A549 (cell line): ENCODE measurements at regions not wholly inside any gene's neighbourhood (a gene's known extent, or its start where the extent isn't known, plus 50 kb on each side); places are given as distances from the start of the nearest gene placed in this dataset.
A peak's percentile ranks its signal among the peaks of the same experiment; 100 is the strongest.

Source experiments
- ATAC-seq, 2 experiments: fragments of 200-7000 bp in 1 of 2; fragments of >200 bp in 1 of 2; cut with Nextera tagmentation in 1 of 2; cut with Tn5 transposase in 1 of 2; 3 replicates each; pipeline versions ENCODE4 v1.8.0 to v1.9.1; 2018 to 2020; ENCODE audit warnings: mild to moderate bottlenecking in 1 of 2, moderate library complexity in 1 of 2
- CTCF ChIA-PET: fragments of 300-600 bp; sonication (Branson Sonifier 250); formaldehyde crosslinking; extraction: SDS; loops from one replicate; lab custom pipeline; 2021; ENCODE audit warnings: antibody characterized with exemption, inconsistent platforms; lab: Yijun Ruan, JAX
- POLR2A ChIA-PET: fragments of 350-600 bp; formaldehyde crosslinking; extraction: SDS; loops from one replicate; lab custom pipeline; 2021; ENCODE audit warnings: antibody characterized with exemption, inconsistent platforms; lab: Yijun Ruan, JAX
- DNase-seq, 2 experiments: peaks; one replicate each; pipeline versions ENCODE4 v3.0.0 to v3.0.0-alpha.2; 2011 to 2016; ENCODE audit warnings: low read depth in 1 of 2, low spot score in 1 of 2
- FAIRE-seq: peaks from 2 replicates; lab custom pipeline; 2011; peaks lifted over from hg19 to GRCh38; lab: Jason Lieb, UNC
- H3K27ac ChIP-seq, 2 experiments: fragments of >200 bp; sonication (Bioruptor Twin); formaldehyde crosslinking; 3 replicates each; pipeline ENCODE4 v1.5.1; 2016 to 2017
- H3K4me1 ChIP-seq: fragments of >200 bp; sonication (Bioruptor Twin); formaldehyde crosslinking; 3 replicates; pipeline ENCODE4 v1.6.1; 2016
- H3K4me2 ChIP-seq: fragments of >200 bp; sonication (Bioruptor Twin); formaldehyde crosslinking; 3 replicates; pipeline ENCODE4 v1.6.1; 2016
- H3K4me3 ChIP-seq: fragments of >200 bp; sonication (Bioruptor Twin); formaldehyde crosslinking; 3 replicates; pipeline ENCODE4 v1.5.1; 2016
- H3K9me3 ChIP-seq: fragments of >200 bp; sonication (Bioruptor Twin); formaldehyde crosslinking; 3 replicates; pipeline ENCODE4 v1.6.1; 2016
- BHLHE40 ChIP-seq: IDR thresholded peaks from 2 replicates; pipeline ENCODE4 v1.6.1; 2012; ENCODE audit warnings: low read depth, low read length, inconsistent platforms
- CBX2 ChIP-seq: fragments of 200-600 bp; sonication (generic); IDR thresholded peaks from 2 replicates; pipeline ENCODE4 v1.6.1; 2016; ENCODE audit warnings: low read depth, mild to moderate bottlenecking, borderline replicate concordance
- CEBPB ChIP-seq, 2 experiments: fragments of >200 bp in 1 of 2; sonication (Bioruptor Twin) in 1 of 2; formaldehyde crosslinking in 1 of 2; IDR thresholded peaks; 2 replicates each; pipeline ENCODE4 v1.6.1; 2012 to 2016
- CHD2 ChIP-seq: fragments of 150-350 bp; IDR thresholded peaks from 2 replicates; pipeline ENCODE4 v1.6.1; 2014; ENCODE audit warnings: low read length; ENCODE audit not compliant: partially characterized antibody
- EHMT2 ChIP-seq: fragments of 200-600 bp; sonication (generic); IDR thresholded peaks from 2 replicates; pipeline ENCODE4 v1.6.1; 2016; ENCODE audit warnings: antibody characterized with exemption, low read depth, mild to moderate bottlenecking, moderate library complexity
- ELK1 ChIP-seq: fragments of 150-350 bp; IDR thresholded peaks from 2 replicates; pipeline ENCODE4 v1.6.1; 2014; ENCODE audit warnings: low read depth, mild to moderate bottlenecking, low read length
- FOSB ChIP-seq: fragments of 250-450 bp; sonication (Bioruptor Pico); IDR thresholded peaks from 2 replicates; pipeline ENCODE4 v1.5.0; 2020; ENCODE audit warnings: mild to moderate bottlenecking, moderate library complexity
- GATA3 ChIP-seq: IDR thresholded peaks from 2 replicates; pipeline ENCODE4 v1.6.1; 2012; ENCODE audit warnings: borderline replicate concordance
- HDAC2 ChIP-seq: fragments of 200-600 bp; sonication (generic); IDR thresholded peaks from 2 replicates; pipeline ENCODE4 v1.6.1; 2016
- HEYL ChIP-seq: fragments of 250-450 bp; sonication (Bioruptor Pico); IDR thresholded peaks from 2 replicates; pipeline ENCODE4 v1.8.0; 2021; ENCODE audit warnings: mild to moderate bottlenecking, moderate library complexity
- HMGXB4 ChIP-seq: fragments of 250-450 bp; sonication (Bioruptor Pico); IDR thresholded peaks from 2 replicates; pipeline ENCODE4 v1.5.0; 2021; ENCODE audit warnings: mild to moderate bottlenecking, moderate library complexity, borderline replicate concordance
- HOXB13 ChIP-seq: fragments of 250-450 bp; sonication (Bioruptor Pico); IDR thresholded peaks from 2 replicates; pipeline ENCODE4 v1.5.0; 2020; ENCODE audit warnings: low read depth, mild to moderate bottlenecking, moderate library complexity
- JUN ChIP-seq, 2 experiments: fragments of >200 bp; sonication (Bioruptor Twin); formaldehyde crosslinking; IDR thresholded peaks; 2 replicates in 1 of 2; 3 replicates in 1 of 2; pipeline ENCODE4 v1.6.1; 2016 to 2017
- KDM1A ChIP-seq: fragments of 200-600 bp; sonication (generic); IDR thresholded peaks from 2 replicates; pipeline ENCODE4 v1.6.1; 2016; ENCODE audit warnings: low read depth, mild to moderate bottlenecking
- MAFK ChIP-seq: fragments of 450-650 bp; IDR thresholded peaks from 2 replicates; pipeline ENCODE4 v1.6.1; 2014; ENCODE audit not compliant: partially characterized antibody
- MAX ChIP-seq: IDR thresholded peaks from 2 replicates; pipeline ENCODE4 v1.6.1; 2012
- MAZ ChIP-seq: fragments of 150-350 bp; IDR thresholded peaks from 2 replicates; pipeline ENCODE4 v1.6.1; 2014; ENCODE audit warnings: antibody characterized with exemption, low read depth, low read length, borderline replicate concordance
- MYC ChIP-seq: IDR thresholded peaks from 2 replicates; pipeline ENCODE4 v1.6.1; 2012; ENCODE audit warnings: mild to moderate bottlenecking, inconsistent platforms, low read length, improper control_type of control experiment, borderline replicate concordance
- NFE2L2 ChIP-seq: fragments of 150-350 bp; conservative IDR thresholded peaks from 2 replicates; pipeline ENCODE4 v1.6.1; 2014; ENCODE audit warnings: low read length
- NR3C1 ChIP-seq: fragments of >200 bp; sonication (Bioruptor Twin); formaldehyde crosslinking; IDR thresholded peaks from 3 replicates; pipeline ENCODE4 v1.6.1; 2017
- PHF8 ChIP-seq: fragments of 200-600 bp; sonication (generic); IDR thresholded peaks from 2 replicates; pipeline ENCODE4 v1.6.1; 2016; ENCODE audit warnings: low read depth, mild to moderate bottlenecking, antibody characterized with exemption, moderate library complexity, borderline replicate concordance
- POLR2A ChIP-seq: IDR thresholded peaks from 2 replicates; pipeline ENCODE4 v1.6.1; 2012; ENCODE audit warnings: mild to moderate bottlenecking, low read length
- POLR2AphosphoS2 ChIP-seq: conservative IDR thresholded peaks from 2 replicates; pipeline ENCODE4 v1.6.1; 2012; ENCODE audit warnings: low read length, improper control_type of control experiment, inconsistent platforms
- RAD21 ChIP-seq, 2 experiments: fragments of >200 bp in 1 of 2; sonication (Bioruptor Twin) in 1 of 2; formaldehyde crosslinking in 1 of 2; IDR thresholded peaks in 1 of 2; conservative IDR thresholded peaks in 1 of 2; 2 replicates in 1 of 2; 3 replicates in 1 of 2; pipeline ENCODE4 v1.6.1; 2012 to 2018; ENCODE audit warnings: inconsistent platforms in 1 of 2
- RARB ChIP-seq: fragments of 250-450 bp; sonication (Bioruptor Pico); IDR thresholded peaks from 2 replicates; pipeline ENCODE4 v1.8.0; 2021; ENCODE audit warnings: mild to moderate bottlenecking, moderate library complexity
- RFX5 ChIP-seq: fragments of 450-650 bp; IDR thresholded peaks from 2 replicates; pipeline ENCODE4 v1.7.1; 2014; ENCODE audit warnings: antibody characterized with exemption, mild to moderate bottlenecking, moderate library complexity
- SMC3 ChIP-seq: fragments of >200 bp; sonication (Bioruptor Twin); formaldehyde crosslinking; IDR thresholded peaks from 3 replicates; pipeline ENCODE4 v1.6.1; 2018; ENCODE audit warnings: inconsistent platforms
- ZFP36 ChIP-seq: fragments of 450-650 bp; IDR thresholded peaks from 2 replicates; pipeline ENCODE4 v1.6.1; 2014; ENCODE audit warnings: borderline replicate concordance; ENCODE audit not compliant: partially characterized antibody
- ZNF302 ChIP-seq: fragments of 250-450 bp; sonication (Bioruptor Pico); IDR thresholded peaks from 2 replicates; pipeline ENCODE4 v1.9.0; 2021; ENCODE audit warnings: inconsistent platforms, mild to moderate bottlenecking, moderate library complexity
- WGBS: methylation state at CpG from one replicate; pipeline ENCODE4 v1.1.6; 2017; ENCODE audit errors: missing lambda C conversion rate; 5-methylcytosine and 5-hydroxymethylcytosine counted together

GRCh38 chr10:114730291-114730690, 72.2 kb upstream of the ABLIM1 start:
- ChIA-PET CTCF (interaction anchor here (0.7 to 1.7 kb wide), 2 partner anchors 26 to 48 kb away, joined by 4 read pairs; no protein-coding TSS in a partner anchor), POLR2A (no interaction called here)
- no peak for ATAC-seq
- no peaks in the 10 kb centered on the region for H3K9me3 ChIP-seq
- no peak for FAIRE-seq
- no peak overlapping the region for H3K4me2 ChIP-seq
- TF ChIP-seq HEYL (CRISPR knock-in tag): no peak
- TF ChIP-seq ELK1: no peak
- no peak for TF ChIP-seq ZNF302
- TF ChIP-seq MYC: no peak
- TF ChIP-seq BHLHE40: no peak
- no peak for TF ChIP-seq CBX2
- TF ChIP-seq POLR2A: no peak
- no peak for TF ChIP-seq MAZ
- no peak for TF ChIP-seq PHF8
- TF ChIP-seq NFE2L2: no peak
- no peak for TF ChIP-seq CEBPB (IDR thresholded peaks at IDR 0.05)
- no peak overlapping the region for H3K27ac ChIP-seq
- WGBS: 83% methylated on average over 6 of the region's 6 CpGs
- DNase-seq: no peak
- no peak overlapping the region for H3K4me3 ChIP-seq
- peaks cover 9% of the 10 kb centered on the region; the same call in 2 of the 3 replicates for H3K4me1 ChIP-seq

GRCh38 chr10:114732931-114733330, 74.9 kb upstream of the ABLIM1 start:
- TF ChIP-seq ZNF302 (no peak), FOSB (CRISPR knock-in tag) (no peak), EHMT2 (no peak), GATA3 (no peak), HOXB13 (CRISPR knock-in tag) (no peak), NR3C1 (no peak), KDM1A (no peak), SMC3 (no peak), ZFP36 (no peak), RAD21 (conservative IDR thresholded peaks at IDR 0.05 in 1 of 2, IDR thresholded peaks at IDR 0.05 in 1 of 2) (no peak), CHD2 (no peak), MAZ (no peak), POLR2AphosphoS2 (no peak), MAFK (no peak), RFX5 (no peak), JUN (IDR thresholded peaks at IDR 0.05) (no peak), HDAC2 (no peak), RARB (no peak), HMGXB4 (CRISPR knock-in tag) (no peak), MAX (no peak)
- 80% methylated on average over 1 of the region's 1 CpG for whole genome bisulfite sequencing
- DNase-seq (no peak), FAIRE-seq (peak; percentile 46), ATAC-seq (no peak)
- Histone ChIP-seq H3K9me3 (no peaks in the 10 kb centered on the region), H3K4me2 (no peak overlapping the region; the same call in 2 of the 3 replicates), H3K27ac (no peak overlapping the region), H3K4me3 (no peak overlapping the region), H3K4me1 (peaks cover 6% of the 10 kb centered on the region; the same call in 2 of the 3 replicates)
- ChIA-PET POLR2A (no interaction called here), CTCF (no interaction called here)
